ENCODE measurements at regions not wholly inside any gene's neighbourhood (a gene's known extent, or its start where the extent isn't known, plus 50 kb on each side); places are given as distances from the start of the nearest gene placed in this dataset.

DNA sequence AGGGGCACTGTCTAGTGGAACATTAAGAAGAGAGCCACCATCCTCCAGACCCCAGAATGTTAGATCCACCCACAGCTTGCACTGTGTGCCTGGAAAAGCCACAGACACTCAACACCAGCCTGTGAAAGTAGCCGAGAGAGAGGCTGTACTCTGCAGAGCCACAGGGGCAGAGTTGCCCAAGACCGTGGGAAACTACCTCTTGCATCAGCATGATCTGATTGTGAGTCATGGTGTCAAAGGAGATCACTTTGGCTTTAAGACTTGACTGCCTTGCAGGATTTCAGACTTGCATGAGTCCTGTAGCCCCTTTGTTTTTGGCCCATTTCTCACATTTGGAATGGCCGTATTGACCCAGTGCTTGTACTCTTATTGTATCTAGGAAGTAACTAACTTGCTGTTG is 115.9 kb upstream of the CCDC179 start:
- H3K4me3 ChIP-seq, result no peak overlapping the region
- H3K36me3 ChIP-seq, result no peaks in the 10 kb centered on the region
- intact Hi-C loops (cut with DNase I), result no loop called here
- H3K27me3 ChIP-seq, result no peaks in the 10 kb centered on the region
- no peak for DNase-seq (ENCODE audit: extremely low spot score in 2 of 2)
- no peak for TF ChIP-seq POLR2A (IDR thresholded peaks at IDR 0.05)
- no peak for TF ChIP-seq CTCF (IDR thresholded peaks at IDR 0.05)
- TF ChIP-seq POLR2AphosphoS5 (IDR thresholded peaks at IDR 0.05; ENCODE audit: insufficient read depth in 1 of 2, low read depth in 1 of 2), result no peak
- H3K27ac ChIP-seq, result no peak overlapping the region
- no peaks in the 10 kb centered on the region for H3K4me1 ChIP-seq
- H3K9me3 ChIP-seq, result no peaks in the 10 kb centered on the region

- H3K36me3 ChIP-seq, result no peaks in the 10 kb centered on the region
- no peak overlapping the region for H3K4me3 ChIP-seq
- no peaks in the 10 kb centered on the region for H3K27me3 ChIP-seq
- intact Hi-C loops (cut with DNase I), result no loop called here
- H3K4me1 ChIP-seq, result no peaks in the 10 kb centered on the region
- H3K27ac ChIP-seq, result no peak overlapping the region
- no peak for TF ChIP-seq POLR2AphosphoS5 (IDR thresholded peaks at IDR 0.05; ENCODE audit: insufficient read depth in 1 of 2, low read depth in 1 of 2)
- no peak for TF ChIP-seq CTCF (IDR thresholded peaks at IDR 0.05)
- TF ChIP-seq POLR2A (IDR thresholded peaks at IDR 0.05), result no peak
- no peaks in the 10 kb centered on the region for H3K9me3 ChIP-seq
- no peak for DNase-seq (ENCODE audit: extremely low spot score in 2 of 2)
Measured at GRCh38 chr11:22982903-22983302, 122.6 kb upstream of the CCDC179 start.

DNA sequence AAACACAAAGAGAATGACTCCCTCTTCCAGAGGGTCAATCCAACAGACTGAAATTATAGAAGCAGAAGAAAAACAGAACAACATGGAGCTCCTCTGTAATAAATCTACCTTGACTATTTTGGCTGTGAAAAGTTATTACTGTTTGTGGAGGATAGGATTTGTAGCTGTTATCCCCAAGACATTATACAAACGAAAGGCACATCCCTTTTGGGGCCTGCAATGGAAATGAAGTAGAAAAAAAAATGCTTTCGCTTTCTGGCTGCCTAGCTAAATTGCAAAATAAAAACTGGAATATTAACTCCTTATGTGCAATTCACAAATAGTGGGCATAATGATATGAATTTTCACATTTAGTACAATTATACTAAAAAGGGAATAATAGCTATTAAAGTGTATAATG is 123.8 kb upstream of the CCDC179 start:
- H3K4me1 ChIP-seq, result no peaks in the 10 kb centered on the region
- no peak overlapping the region for H3K4me3 ChIP-seq
- TF ChIP-seq CTCF (IDR thresholded peaks at IDR 0.05), result no peak
- no peak for TF ChIP-seq POLR2AphosphoS5 (IDR thresholded peaks at IDR 0.05; ENCODE audit: insufficient read depth in 1 of 2, low read depth in 1 of 2)
- TF ChIP-seq POLR2A (IDR thresholded peaks at IDR 0.05), result no peak
- no peaks in the 10 kb centered on the region for H3K9me3 ChIP-seq
- no peak for DNase-seq (ENCODE audit: extremely low spot score in 2 of 2)
- intact Hi-C loops (cut with DNase I), result no loop called here
- no peaks in the 10 kb centered on the region for H3K36me3 ChIP-seq
- H3K27ac ChIP-seq, result no peak overlapping the region
- no peaks in the 10 kb centered on the region for H3K27me3 ChIP-seq

DNA sequence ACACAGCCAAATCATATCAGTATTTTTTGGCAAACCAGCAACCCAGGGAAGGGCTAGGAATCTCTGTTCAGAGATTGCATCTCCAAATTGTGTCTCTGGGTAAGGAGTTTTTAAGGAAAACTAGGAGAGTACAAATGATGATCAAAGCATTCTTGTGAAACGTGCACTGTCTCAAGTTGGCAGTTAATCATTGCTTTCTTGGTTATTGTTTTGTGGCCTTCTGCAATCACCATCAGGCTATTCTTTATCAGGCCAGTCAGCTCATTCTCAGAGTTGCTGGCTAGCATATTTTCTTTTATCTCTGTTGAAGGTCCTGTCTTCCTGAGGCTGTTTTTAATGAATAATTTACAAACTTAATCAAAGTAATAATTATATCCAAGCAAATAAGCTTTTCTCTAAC is 129.1 kb upstream of the CCDC179 start:
- Histone ChIP-seq H3K27ac (no peak overlapping the region), H3K9me3 (no peaks in the 10 kb centered on the region), H3K4me1 (no peaks in the 10 kb centered on the region), H3K4me3 (no peak overlapping the region), H3K36me3 (no peaks in the 10 kb centered on the region), H3K27me3 (no peaks in the 10 kb centered on the region)
- intact Hi-C loops (cut with DNase I), result no loop called here
- TF ChIP-seq POLR2AphosphoS5 (IDR thresholded peaks at IDR 0.05; ENCODE audit: insufficient read depth in 1 of 2, low read depth in 1 of 2) (no peak), POLR2A (IDR thresholded peaks at IDR 0.05) (no peak), CTCF (IDR thresholded peaks at IDR 0.05) (no peak)
- no peak for DNase-seq (ENCODE audit: extremely low spot score in 2 of 2)

DNA sequence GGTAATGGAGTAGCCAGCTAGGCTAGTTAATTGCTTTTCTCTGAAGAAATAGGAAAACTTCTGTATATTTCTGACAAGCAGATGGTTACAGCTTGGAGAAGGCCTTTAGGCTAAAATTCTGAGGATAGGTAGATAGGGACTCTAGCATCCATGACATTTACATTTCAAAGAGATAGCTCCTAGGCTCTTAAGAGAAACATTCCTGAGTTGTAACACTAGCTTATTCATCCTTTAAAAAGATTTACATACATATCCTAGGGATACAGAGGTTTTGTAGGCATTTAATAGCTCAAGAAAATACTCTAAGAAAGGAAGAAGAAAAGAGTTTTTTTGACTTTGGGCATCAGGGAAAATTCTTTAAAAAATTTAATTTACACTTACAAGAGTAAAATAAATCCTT is 130.9 kb upstream of the CCDC179 start:
- DNase-seq (ENCODE audit: extremely low spot score in 2 of 2), result no peak
- H3K4me1 ChIP-seq, result no peaks in the 10 kb centered on the region
- H3K9me3 ChIP-seq, result no peaks in the 10 kb centered on the region
- intact Hi-C loops (cut with DNase I), result no loop called here
- no peak overlapping the region for H3K27ac ChIP-seq
- no peak overlapping the region for H3K4me3 ChIP-seq
- H3K36me3 ChIP-seq, result no peaks in the 10 kb centered on the region
- no peak for TF ChIP-seq POLR2A (IDR thresholded peaks at IDR 0.05)
- no peak for TF ChIP-seq POLR2AphosphoS5 (IDR thresholded peaks at IDR 0.05; ENCODE audit: insufficient read depth in 1 of 2, low read depth in 1 of 2)
- no peak for TF ChIP-seq CTCF (IDR thresholded peaks at IDR 0.05)
- no peaks in the 10 kb centered on the region for H3K27me3 ChIP-seq
